Endothelial cell of umbilical vein (primary cell): ENCODE measurements at regions not wholly inside any gene's neighbourhood (a gene's known extent, or its start where the extent isn't known, plus 50 kb on each side); places are given as distances from the start of the nearest gene placed in this dataset.

Experiments used
- BruUV-seq: library from RNA; stranded (reverse); fragments of 400-500 nt; replicated peaks from 2 replicates; lab custom pipeline; 2021; lab: Mats Ljungman, UMichigan
- CTCF ChIA-PET: fragments of 300-600, 350-600 bp; sonication (Branson Sonifier 250); formaldehyde crosslinking; loops from one replicate; lab custom pipeline; 2021; ENCODE audit warnings: antibody characterized with exemption, inconsistent platforms; lab: Charles Lee
- POLR2A ChIA-PET: fragments of 300-600, 350-600 bp; sonication (Branson Sonifier 250); formaldehyde crosslinking; loops from one replicate; lab custom pipeline; 2021; ENCODE audit warnings: antibody characterized with exemption, inconsistent platforms; lab: Charles Lee
- DNase-seq: peaks from one replicate; pipeline ENCODE4 v3.0.0-alpha.2; 2011; ENCODE audit warnings: low read depth, low spot score
- FAIRE-seq: peaks from 2 replicates; lab custom pipeline; 2011; peaks lifted over from hg19 to GRCh38; lab: Jason Lieb, UNC
- H2AFZ ChIP-seq: 2 replicates; pipeline ENCODE4 v1.6.0; 2012; ENCODE audit warnings: low read depth, low read length, control low read depth, inconsistent platforms
- H3K27ac ChIP-seq: 2 replicates; pipeline ENCODE4 v1.5.1; 2011; ENCODE audit warnings: low read depth, mild to moderate bottlenecking, control low read depth, low read length, moderate library complexity; ENCODE audit not compliant: insufficient read depth
- H3K27me3 ChIP-seq, 2 experiments: 2 replicates each; pipeline versions ENCODE4 v1.6.0 to v1.6.1; 2011; ENCODE audit warnings: low read length in 2 of 2, mixed read lengths in 1 of 2; ENCODE audit not compliant: control insufficient read depth in 2 of 2, insufficient read depth in 2 of 2
- H3K36me3 ChIP-seq, 2 experiments: 2 replicates in 1 of 2; 3 replicates in 1 of 2; pipeline ENCODE4 v1.5.1; 2011; ENCODE audit warnings: low read length in 2 of 2, mild to moderate bottlenecking in 1 of 2, moderate library complexity in 1 of 2; ENCODE audit not compliant: control insufficient read depth in 2 of 2, insufficient read depth in 2 of 2; ENCODE audit errors: extremely low read depth in 1 of 2
- H3K4me1 ChIP-seq: 3 replicates; pipeline ENCODE4 v1.5.1; 2011; ENCODE audit warnings: mild to moderate bottlenecking, low read length; ENCODE audit not compliant: control insufficient read depth, insufficient read depth; ENCODE audit errors: extremely low read depth
- H3K4me2 ChIP-seq: 2 replicates; pipeline ENCODE4 v1.6.1; 2011; ENCODE audit warnings: low read length, control low read depth, mixed read lengths; ENCODE audit not compliant: insufficient read depth
- H3K4me3 ChIP-seq, 3 experiments: fragments of 200-600 bp in 1 of 3; sonication (generic), shearing (Covaris generic) in 1 of 3; replicated peaks in 1 of 3; 2 replicates each; pipeline ENCODE4 v1.5.1; 2011 to 2016; ENCODE audit warnings: control low read depth in 3 of 3, low read length in 3 of 3, mild to moderate bottlenecking in 2 of 3, inconsistent platforms in 1 of 3, low read depth in 1 of 3, moderate library complexity in 1 of 3; ENCODE audit not compliant: insufficient read depth in 1 of 3
- H3K79me2 ChIP-seq: 2 replicates; pipeline ENCODE4 v1.6.0; 2012; ENCODE audit warnings: low read length, inconsistent platforms; ENCODE audit not compliant: control insufficient read depth, insufficient read depth
- H3K9ac ChIP-seq: replicated peaks from 2 replicates; pipeline ENCODE3; 2011; ENCODE audit warnings: low read length, control low read depth; ENCODE audit not compliant: insufficient read depth; ENCODE audit errors: extremely low read depth
- H3K9me1 ChIP-seq: replicated peaks from 3 replicates; pipeline ENCODE4 v1.6.0; 2011; ENCODE audit warnings: mild to moderate bottlenecking, low read length; ENCODE audit not compliant: control insufficient read depth, insufficient read depth; ENCODE audit errors: extremely low read depth
- H3K9me3 ChIP-seq: replicated peaks from 2 replicates; pipeline ENCODE4 v1.5.1; 2012; ENCODE audit warnings: low read length, inconsistent platforms; ENCODE audit not compliant: control insufficient read depth, insufficient read depth
- H4K20me1 ChIP-seq: replicated peaks from 2 replicates; pipeline ENCODE3; 2011; ENCODE audit warnings: mild to moderate bottlenecking, low read length; ENCODE audit not compliant: control insufficient read depth, insufficient read depth; ENCODE audit errors: extremely low read depth
- CTCF ChIP-seq, 2 donors: IDR thresholded peaks; 1 replicate in 1 of 2; 2 replicates in 1 of 2; pipeline ENCODE4 v1.5.1; 2011; ENCODE audit warnings: low read length in 2 of 2, mild to moderate bottlenecking in 2 of 2, moderate library complexity in 2 of 2, control low read depth in 1 of 2, inconsistent platforms in 1 of 2, low read depth in 1 of 2; ENCODE audit not compliant: insufficient read depth in 1 of 2; ENCODE audit errors: extremely low read depth in 1 of 2
- EZH2 ChIP-seq: IDR thresholded peaks from 2 replicates; pipeline ENCODE4 v1.6.1; 2012; ENCODE audit warnings: borderline replicate concordance, low read depth, mild to moderate bottlenecking, moderate library complexity, low read length, inconsistent platforms; ENCODE audit not compliant: severe bottlenecking
- FOS ChIP-seq: IDR thresholded peaks from 2 replicates; pipeline ENCODE4 v1.6.1; 2011; ENCODE audit warnings: mild to moderate bottlenecking, low read length, moderate library complexity, borderline replicate concordance; ENCODE audit not compliant: insufficient read depth
- GATA2 ChIP-seq: IDR thresholded peaks from 2 replicates; pipeline ENCODE4 v1.7.0; 2011; ENCODE audit warnings: low read depth, mild to moderate bottlenecking, moderate library complexity, mixed read lengths, low read length; ENCODE audit not compliant: insufficient read length, insufficient read depth
- JUN ChIP-seq: IDR thresholded peaks from 2 replicates; pipeline ENCODE4 v1.6.1; 2011; ENCODE audit warnings: borderline replicate concordance, low read depth; ENCODE audit not compliant: insufficient read length, insufficient read depth
- MAX ChIP-seq: IDR thresholded peaks from 2 replicates; pipeline ENCODE4 v1.6.1; 2011; ENCODE audit not compliant: insufficient read depth, insufficient read length
- POLR2A ChIP-seq: IDR thresholded peaks from 2 replicates; pipeline ENCODE4 v1.6.1; 2012; ENCODE audit warnings: low read depth, mild to moderate bottlenecking, control low read depth, low read length
- dilution Hi-C: fragments of 300-500 bp; cut with MboI; formaldehyde crosslinking; loops from one replicate; pipeline ENCODE4 v1.15.0; 2019; ENCODE audit warnings: low sequenced_read_pairs; ENCODE audit not compliant: extremely low pct_ligation_motif_present
- intact Hi-C: fragments of 100-400 bp; cut with micrococcal nuclease; formaldehyde crosslinking; loops from one replicate; pipeline ENCODE4 v1.10.0; 2022

- BruUV-seq: no TSS peak
- no peak for FAIRE-seq
- H3K27ac ChIP-seq: no peak overlapping the region
- H3K27me3 ChIP-seq: no peaks in the 10 kb centered on the region
- H3K79me2 ChIP-seq: no peaks in the 10 kb centered on the region
- no peaks in the 10 kb centered on the region for H3K9me3 ChIP-seq
- H4K20me1 ChIP-seq: no peaks in the 10 kb centered on the region
- dilution Hi-C loops: no loop called here
- H3K4me1 ChIP-seq: no peaks in the 10 kb centered on the region
- intact Hi-C loops: no loop called here
- H3K9ac ChIP-seq: no peak overlapping the region
- no peak for TF ChIP-seq CTCF (IDR thresholded peaks at IDR 0.05; ENCODE audit: extremely low read depth in 1 of 2, insufficient read depth in 1 of 2, low read depth in 1 of 2, low read length in 2 of 2)
- TF ChIP-seq FOS: no peak
- no peak for TF ChIP-seq MAX
- TF ChIP-seq JUN: no peak
- no peak for TF ChIP-seq POLR2A
- TF ChIP-seq GATA2: no peak
- no peak for TF ChIP-seq EZH2
- POLR2A ChIA-PET: no interaction called here
- H3K9me1 ChIP-seq: no peaks in the 10 kb centered on the region
- no peaks in the 10 kb centered on the region for H3K36me3 ChIP-seq
- H3K4me3 ChIP-seq: no peak overlapping the region
- DNase-seq: no peak
- no peak overlapping the region for H2AFZ ChIP-seq
- CTCF ChIA-PET: no interaction called here
- no peak overlapping the region for H3K4me2 ChIP-seq
These were observed 177.4 kb upstream of the PLN start for GRCh38 chr6:118370722-118371121.
